GM12878 (cell line): ENCODE measurements at regions not wholly inside any gene's neighbourhood (a gene's known extent, or its start where the extent isn't known, plus 50 kb on each side); places are given as distances from the start of the nearest gene placed in this dataset.

Experiments
- ATAC-seq: fragments of 200-7000 bp; cut with Tn5 transposase; 3 replicates; pipeline ENCODE4 v1.9.1; 2020; ENCODE audit warnings: mild to moderate bottlenecking, moderate library complexity
- BruUV-seq: library from RNA; stranded (reverse); fragments of 400-500 nt; replicated peaks from 2 replicates; lab custom pipeline; 2021; lab: Mats Ljungman, UMichigan
- CTCF ChIA-PET: fragments of 300-600 bp; sonication (Branson Sonifier 250); formaldehyde crosslinking; extraction: SDS; loops from one replicate; lab custom pipeline; 2021; ENCODE audit warnings: inconsistent platforms; lab: Yijun Ruan, JAX
- POLR2A ChIA-PET: fragments of 350-600 bp; formaldehyde crosslinking; extraction: SDS; loops from one replicate; lab custom pipeline; 2021; ENCODE audit warnings: inconsistent platforms; lab: Charles Lee
- RAD21 ChIA-PET: fragments of 300-600 bp; sonication (Branson Sonifier 250); formaldehyde crosslinking; loops from one replicate; lab custom pipeline; 2023; ENCODE audit warnings: antibody characterized with exemption; ENCODE audit not compliant: unreplicated experiment; lab: Charles Lee
- SMC1A ChIA-PET: fragments of 300-600 bp; sonication (Branson Sonifier 250); formaldehyde crosslinking; loops from one replicate; lab custom pipeline; 2023; ENCODE audit not compliant: unreplicated experiment, uncharacterized antibody; lab: Charles Lee
- DNase-seq: peaks from one replicate; pipeline ENCODE4 v3.0.0-alpha.2; 2011; ENCODE audit warnings: low read depth, low spot score
- FAIRE-seq: peaks from 3 replicates; lab custom pipeline; 2011; peaks lifted over from hg19 to GRCh38; lab: Jason Lieb, UNC
- H2AFZ ChIP-seq: 2 replicates; pipeline ENCODE4 v1.6.0; 2011; ENCODE audit warnings: low read depth, low read length, control low read depth; ENCODE audit not compliant: control insufficient read depth
- H3K27ac ChIP-seq: 2 replicates; pipeline ENCODE4 v1.5.1; 2011; ENCODE audit warnings: control low read depth; ENCODE audit not compliant: control insufficient read depth, insufficient read depth
- H3K27me3 ChIP-seq, 2 experiments: replicated peaks in 1 of 2; 2 replicates each; pipeline versions ENCODE4 v1.6.0 to v1.6.1; 2011; ENCODE audit warnings: low read length in 1 of 2; ENCODE audit not compliant: control insufficient read depth in 2 of 2, insufficient read depth in 2 of 2
- H3K36me3 ChIP-seq, 2 experiments: 2 replicates each; pipeline ENCODE4 v1.5.1; 2011; ENCODE audit warnings: low read length in 1 of 2; ENCODE audit not compliant: control insufficient read depth in 2 of 2, insufficient read depth in 2 of 2
- H3K4me1 ChIP-seq: 2 replicates; pipeline ENCODE4 v1.6.1; 2011; ENCODE audit warnings: mild to moderate bottlenecking, low read length, moderate library complexity, mixed read lengths; ENCODE audit not compliant: control insufficient read depth, insufficient read depth
- H3K4me2 ChIP-seq: 2 replicates; pipeline ENCODE4 v1.6.0; 2011; ENCODE audit warnings: control low read depth; ENCODE audit not compliant: control insufficient read depth, insufficient read depth
- H3K4me3 ChIP-seq: fragments of 200-600 bp; sonication (generic); 2 replicates; pipeline ENCODE4 v1.5.1; 2016
- H3K79me2 ChIP-seq: 2 replicates; pipeline ENCODE4 v1.6.0; 2011; ENCODE audit warnings: low read length; ENCODE audit not compliant: control insufficient read depth, insufficient read depth
- H3K9ac ChIP-seq: 2 replicates; pipeline ENCODE4 v1.8.0; 2011; ENCODE audit warnings: low read length, control low read depth, mixed read lengths; ENCODE audit not compliant: control insufficient read depth, insufficient read depth
- H3K9me3 ChIP-seq: replicated peaks from 3 replicates; pipeline ENCODE4 v1.5.1; 2011; ENCODE audit warnings: mild to moderate bottlenecking, low read length; ENCODE audit not compliant: control insufficient read depth, insufficient read depth
- H4K20me1 ChIP-seq: 2 replicates; pipeline ENCODE4 v1.6.0; 2011; ENCODE audit not compliant: control insufficient read depth, insufficient read depth
- E2F8 ChIP-seq: fragments of 450-650 bp; IDR thresholded peaks from 2 replicates; pipeline ENCODE4 v1.6.1; 2018; ENCODE audit warnings: mild to moderate bottlenecking, low read depth, moderate library complexity; ENCODE audit not compliant: partially characterized antibody
- ETV6 ChIP-seq, 2 experiments: fragments of 450-650 bp in 1 of 2; IDR thresholded peaks in 1 of 2; conservative IDR thresholded peaks in 1 of 2; 2 replicates each; pipeline ENCODE4 v1.6.1; 2014; ENCODE audit warnings: antibody characterized with exemption in 1 of 2, borderline replicate concordance in 1 of 2, low read depth in 1 of 2, mild to moderate bottlenecking in 1 of 2, moderate library complexity in 1 of 2
- EZH2 ChIP-seq: IDR thresholded peaks from 2 replicates; pipeline ENCODE4 v1.6.1; 2012; ENCODE audit warnings: low read depth, mild to moderate bottlenecking, control low read depth, inconsistent platforms, low read length, borderline replicate concordance; ENCODE audit not compliant: control insufficient read depth
- IRF4 ChIP-seq: IDR thresholded peaks from 2 replicates; pipeline ENCODE4 v1.6.1; 2011; ENCODE audit warnings: low read depth, low read length
- JUNB ChIP-seq: IDR thresholded peaks from 2 replicates; pipeline ENCODE4 v1.6.1; 2016; ENCODE audit warnings: antibody characterized with exemption, mild to moderate bottlenecking
- MLLT1 ChIP-seq: fragments of 450-650 bp; IDR thresholded peaks from 2 replicates; pipeline ENCODE4 v1.6.1; 2016; ENCODE audit warnings: mild to moderate bottlenecking
- PRDM15 ChIP-seq: fragments of 450-650 bp; formaldehyde crosslinking; IDR thresholded peaks from 2 replicates; pipeline ENCODE4 v1.4.0; 2020; ENCODE audit warnings: mild to moderate bottlenecking, moderate library complexity
- SIN3A ChIP-seq: IDR thresholded peaks from 2 replicates; pipeline ENCODE4 v1.6.1; 2012; ENCODE audit warnings: low read depth, low read length, improper control_type of control experiment
- SIX5 ChIP-seq: IDR thresholded peaks from 2 replicates; pipeline ENCODE4 v1.6.1; 2011; ENCODE audit warnings: mild to moderate bottlenecking, low read depth, low read length, moderate library complexity; ENCODE audit not compliant: severe bottlenecking
- SREBF1 ChIP-seq: IDR thresholded peaks from 2 replicates; pipeline ENCODE4 v1.6.1; 2012; ENCODE audit warnings: mild to moderate bottlenecking, low read length
- SRF ChIP-seq, 2 experiments: IDR thresholded peaks; 2 replicates each; pipeline ENCODE4 v1.6.1; 2011; ENCODE audit warnings: low read depth in 2 of 2, low read length in 2 of 2, mild to moderate bottlenecking in 1 of 2, moderate library complexity in 1 of 2
- YBX1 ChIP-seq: fragments of 450-650 bp; IDR thresholded peaks from 2 replicates; pipeline ENCODE4 v1.6.1; 2016; ENCODE audit warnings: antibody characterized with exemption
- ZBTB4 ChIP-seq: fragments of 450-650 bp; formaldehyde crosslinking; IDR thresholded peaks from 2 replicates; pipeline ENCODE4 v1.4.0; 2022; ENCODE audit warnings: mild to moderate bottlenecking, moderate library complexity
- WGBS: methylation state at CpG from one replicate; pipeline ENCODE4 v1.1.6; 2016; ENCODE audit warnings: low lambda C conversion rate; ENCODE audit not compliant: insufficient replicate concordance, insufficient coverage; ENCODE audit errors: missing lambda C conversion rate; 5-methylcytosine and 5-hydroxymethylcytosine counted together
- in situ Hi-C: fragments of 300-500 bp; cut with MboI; formaldehyde crosslinking; loops from 9 replicates; pipeline ENCODE4 v1.14.3; 2018; ENCODE audit warnings: mixed read lengths
- intact Hi-C: fragments of 100-400 bp; cut with micrococcal nuclease; formaldehyde crosslinking; loops from one replicate; pipeline ENCODE4 v1.14.2; 2022; ENCODE audit not compliant: unreplicated experiment

GRCh38 chr5:6039111-6039510 lies 339.2 kb downstream of the MED10 start:
- Histone ChIP-seq H3K4me2 (no peak overlapping the region), H3K36me3 (no peaks in the 10 kb centered on the region), H3K79me2 (no peaks in the 10 kb centered on the region), H2AFZ (no peak overlapping the region), H3K9ac (no peak overlapping the region), H3K4me1 (no peaks in the 10 kb centered on the region), H3K27me3 (no peaks in the 10 kb centered on the region), H3K27ac (no peak overlapping the region), H4K20me1 (no peaks in the 10 kb centered on the region), H3K4me3 (no peak overlapping the region), H3K9me3 (no peaks in the 10 kb centered on the region)
- in situ Hi-C loops, result no loop called here
- ChIA-PET SMC1A (interaction anchor here (0.9 to 1.2 kb wide), 4 partner anchors 11 to 306 kb away, joined by 3 read pairs; no protein-coding TSS in a partner anchor), CTCF (no interaction called here), RAD21 (interaction anchor here (0.6 kb wide), 1 partner anchor 313 kb away, joined by 3 read pairs; no protein-coding TSS in a partner anchor), POLR2A (interaction anchor here (0.5 kb wide), 1 partner anchor 16 kb away, joined by 3 read pairs; no protein-coding TSS in a partner anchor)
- whole genome bisulfite sequencing, result 75% methylated on average over 1 of the region's 1 CpG
- FAIRE-seq (no peak), DNase-seq (no peak), ATAC-seq (no peak)
- no TSS peak for BruUV-seq
- intact Hi-C loops, result no loop called here
- TF ChIP-seq SREBF1 (no peak), E2F8 (no peak), SRF (IDR thresholded peaks at IDR 0.05; ENCODE audit: low read depth in 2 of 2, low read length in 2 of 2) (no peak), YBX1 (no peak), ZBTB4 (CRISPR knock-in tag) (no peak), SIN3A (no peak), EZH2 (no peak), SIX5 (no peak), JUNB (no peak), PRDM15 (CRISPR knock-in tag) (no peak), IRF4 (no peak), MLLT1 (no peak), ETV6 (conservative IDR thresholded peaks at IDR 0.05 in 1 of 2, IDR thresholded peaks at IDR 0.05 in 1 of 2; ENCODE audit: borderline replicate concordance in 1 of 2, low read depth in 1 of 2) (no peak)
